ENCODE measurements at regions not wholly inside any gene's neighbourhood (a gene's known extent, or its start where the extent isn't known, plus 50 kb on each side); places are given as distances from the start of the nearest gene placed in this dataset.
"Not testable (repeated sequence)": the region's sequence is repeated elsewhere in the genome, so short reads cannot be mapped to it uniquely, and the experiment has no call there.

DNA sequence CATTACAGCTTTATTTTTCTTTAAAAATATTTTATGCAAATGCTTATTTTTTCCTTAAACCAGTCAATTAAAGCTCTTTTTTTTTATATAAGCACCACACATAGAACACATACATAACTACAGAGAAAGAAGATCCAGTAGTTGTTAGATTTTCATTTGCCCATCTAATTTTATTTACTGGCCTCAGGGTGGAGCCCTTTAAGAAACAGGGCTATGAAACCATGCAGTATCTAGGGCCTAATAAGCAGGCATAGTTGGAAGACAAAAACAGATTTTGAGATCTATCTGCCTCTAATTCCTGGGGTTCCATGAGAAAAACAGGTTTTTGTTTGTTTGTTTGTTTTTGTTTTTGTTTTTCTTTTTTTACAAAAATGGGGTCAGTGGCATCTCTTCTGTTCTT lies 120.6 kb downstream of the BCHE start:
- ChIA-PET CTCF (no interaction called here), POLR2A (no interaction called here)
- Mint-ChIP-seq H3K36me3 (ENCODE audit: low read depth) (no peaks in the 10 kb centered on the region), H3K4me1 (ENCODE audit: low read depth) (no peaks in the 10 kb centered on the region), H3K27me3 (ENCODE audit: low read depth) (no peaks in the 10 kb centered on the region), H3K4me3 (no peak overlapping the region), H3K27ac (no peak overlapping the region), H3K9me3 (ENCODE audit: insufficient read depth) (peaks cover 8% of the 10 kb centered on the region)
- ATAC-seq (no peak), DNase-seq (no peak)

DNA sequence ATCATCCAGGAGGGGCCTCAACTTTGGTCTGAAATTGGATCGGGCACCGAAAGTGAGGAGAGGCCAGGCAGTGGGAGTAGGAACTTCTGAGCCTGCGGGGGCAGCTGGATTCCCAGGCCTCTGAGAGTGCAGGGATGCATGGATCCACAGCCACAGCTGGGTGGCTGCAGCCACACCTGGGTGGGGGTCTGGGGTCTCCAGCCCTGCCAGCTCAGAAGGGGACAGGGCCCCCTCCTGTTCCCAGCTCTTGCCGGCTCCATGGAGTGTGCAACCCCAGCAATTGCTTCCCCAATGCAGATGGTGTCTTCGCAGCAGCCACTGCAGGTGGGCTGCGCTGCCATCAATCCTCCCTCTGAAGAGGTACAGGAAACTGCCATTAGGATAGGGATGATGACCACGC lies 123.7 kb downstream of the BCHE start:
- H3K4me3 Mint-ChIP-seq = no peak overlapping the region
- no peak overlapping the region for H3K27ac Mint-ChIP-seq
- no peaks in the 10 kb centered on the region for H3K36me3 Mint-ChIP-seq (ENCODE audit: low read depth)
- ATAC-seq = no peak
- ChIA-PET CTCF (no interaction called here), POLR2A (no interaction called here)
- peaks cover 8% of the 10 kb centered on the region for H3K9me3 Mint-ChIP-seq (ENCODE audit: insufficient read depth)
- H3K27me3 Mint-ChIP-seq (ENCODE audit: low read depth) = no peaks in the 10 kb centered on the region
- no peaks in the 10 kb centered on the region for H3K4me1 Mint-ChIP-seq (ENCODE audit: low read depth)
- DNase-seq = no peak

DNA sequence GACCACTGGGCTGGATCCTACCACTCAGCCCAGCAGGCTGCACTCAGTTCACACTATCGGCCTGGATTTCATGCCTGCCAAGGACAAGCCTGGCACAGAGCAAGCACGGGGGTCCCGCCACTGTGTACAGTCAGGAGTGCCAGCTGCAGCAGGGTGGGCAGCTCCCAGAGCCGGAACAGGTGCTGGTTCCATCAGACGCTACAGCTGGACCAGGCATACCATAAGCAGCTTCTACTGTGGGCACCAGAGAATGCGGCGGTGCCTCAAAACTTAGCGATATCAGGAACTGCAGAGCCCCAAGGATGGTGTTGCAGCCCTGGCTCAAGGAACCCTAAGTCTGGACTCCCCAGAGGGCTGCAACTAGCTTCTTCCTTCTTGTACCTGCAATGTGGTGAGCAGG lies 124.8 kb downstream of the BCHE start:
- no peaks in the 10 kb centered on the region for H3K27me3 Mint-ChIP-seq (ENCODE audit: low read depth)
- DNase-seq = no peak
- no peaks in the 10 kb centered on the region for H3K4me1 Mint-ChIP-seq (ENCODE audit: low read depth)
- no peak overlapping the region for H3K4me3 Mint-ChIP-seq
- H3K27ac Mint-ChIP-seq = no peak overlapping the region
- peaks cover 8% of the 10 kb centered on the region for H3K9me3 Mint-ChIP-seq (ENCODE audit: insufficient read depth)
- no peaks in the 10 kb centered on the region for H3K36me3 Mint-ChIP-seq (ENCODE audit: low read depth)
- ChIA-PET POLR2A (no interaction called here), CTCF (no interaction called here)
- no peak for ATAC-seq

DNA sequence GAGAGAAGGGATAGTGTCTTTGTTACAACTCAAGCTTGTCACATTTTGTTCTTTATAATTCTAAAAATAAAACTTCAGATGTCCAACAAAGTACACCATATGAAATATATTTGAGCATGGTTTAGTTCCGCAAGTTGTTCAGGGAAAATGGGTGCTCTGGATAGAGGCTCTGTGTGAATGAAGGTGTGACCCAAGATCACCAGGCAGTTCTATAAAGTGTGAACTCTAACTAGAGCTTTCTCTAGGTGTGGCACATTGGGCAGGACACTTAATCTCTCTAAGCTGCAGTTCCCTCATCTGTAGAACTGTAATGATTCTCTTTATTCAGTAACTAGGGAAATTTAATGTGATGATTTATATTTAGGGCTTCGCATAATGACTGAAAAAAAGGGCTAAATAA lies 139.3 kb downstream of the BCHE start:
- DNase-seq (no peak), ATAC-seq (no peak)
- no peak overlapping the region for H3K27ac Mint-ChIP-seq
- H3K27me3 Mint-ChIP-seq (ENCODE audit: low read depth) = no peaks in the 10 kb centered on the region
- ChIA-PET CTCF (no interaction called here), POLR2A (no interaction called here)
- no peaks in the 10 kb centered on the region for H3K36me3 Mint-ChIP-seq (ENCODE audit: low read depth)
- H3K9me3 Mint-ChIP-seq (ENCODE audit: insufficient read depth) = no peaks in the 10 kb centered on the region
- no peak overlapping the region for H3K4me3 Mint-ChIP-seq
- no peaks in the 10 kb centered on the region for H3K4me1 Mint-ChIP-seq (ENCODE audit: low read depth)

DNA sequence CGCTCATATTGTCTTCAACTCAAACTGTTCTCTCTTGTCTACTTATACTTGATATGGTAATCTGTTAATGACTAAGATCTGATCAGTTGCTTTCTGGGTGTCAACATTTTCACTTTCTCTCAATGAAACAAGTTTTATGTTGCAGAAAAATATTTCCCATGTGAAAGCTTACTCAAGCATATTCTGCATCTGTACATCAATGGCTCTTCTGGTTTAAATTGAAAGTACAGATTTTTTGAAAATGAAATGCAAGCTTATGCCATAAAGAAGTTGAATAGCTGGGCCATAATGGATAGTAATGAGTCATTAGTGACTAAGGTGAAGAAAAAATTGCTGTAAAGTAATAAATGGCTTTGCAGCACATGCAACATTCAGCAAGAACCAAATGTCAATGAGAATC lies 140.7 kb downstream of the BCHE start:
- Mint-ChIP-seq H3K27ac (no peak overlapping the region), H3K27me3 (ENCODE audit: low read depth) (no peaks in the 10 kb centered on the region), H3K9me3 (ENCODE audit: insufficient read depth) (no peaks in the 10 kb centered on the region), H3K36me3 (ENCODE audit: low read depth) (no peaks in the 10 kb centered on the region), H3K4me3 (no peak overlapping the region), H3K4me1 (ENCODE audit: low read depth) (no peaks in the 10 kb centered on the region)
- ATAC-seq = no peak
- DNase-seq = no peak
- POLR2A ChIA-PET = no interaction called here
- CTCF ChIA-PET = no interaction called here

DNA sequence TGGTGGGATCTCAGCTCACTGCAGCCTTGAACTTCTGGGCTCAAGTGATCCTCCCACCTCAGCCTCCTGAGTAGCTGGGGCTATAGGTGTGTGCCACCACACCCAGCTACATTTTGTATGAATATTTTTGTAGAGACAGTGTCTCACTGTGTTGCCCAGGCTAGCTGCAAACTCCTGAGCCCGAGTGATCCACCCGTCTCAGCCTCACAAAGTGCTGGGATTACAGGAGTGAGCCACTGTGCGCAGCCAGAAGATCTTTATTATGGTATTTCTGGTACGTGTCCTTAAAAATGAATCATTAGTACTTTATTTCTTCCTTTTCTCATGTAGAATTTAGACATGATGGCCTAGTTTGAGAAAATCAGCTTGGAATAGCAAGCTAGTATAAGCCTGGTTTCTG lies 153.3 kb downstream of the BCHE start:
- no peaks in the 10 kb centered on the region for H3K4me1 Mint-ChIP-seq (ENCODE audit: low read depth)
- ChIA-PET CTCF (no interaction called here), POLR2A (no interaction called here)
- H3K9me3 Mint-ChIP-seq (ENCODE audit: insufficient read depth) = peaks cover 6% of the 10 kb centered on the region
- H3K36me3 Mint-ChIP-seq (ENCODE audit: low read depth) = no peaks in the 10 kb centered on the region
- DNase-seq = no peak
- no peak overlapping the region for H3K27ac Mint-ChIP-seq
- H3K4me3 Mint-ChIP-seq = no peak overlapping the region
- ATAC-seq = no peak
- H3K27me3 Mint-ChIP-seq (ENCODE audit: low read depth) = no peaks in the 10 kb centered on the region

DNA sequence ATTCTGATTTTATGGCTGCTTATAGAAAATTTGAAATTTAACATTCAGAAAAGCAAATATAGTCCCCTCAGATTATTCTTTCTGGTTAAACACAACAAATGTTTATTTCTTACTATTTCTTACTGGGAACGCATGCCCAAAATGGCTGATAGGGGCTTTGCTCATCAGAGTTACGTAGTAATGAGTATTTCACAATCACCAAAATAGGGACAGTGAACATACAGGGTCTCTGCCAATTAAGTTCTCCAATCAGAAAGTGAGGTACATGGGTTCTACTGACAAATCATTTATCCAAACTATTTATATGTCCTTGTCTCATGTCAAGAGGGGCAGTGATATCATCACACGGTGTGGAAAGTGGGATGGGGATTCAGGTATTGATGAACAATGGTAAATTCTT lies 154.5 kb downstream of the BCHE start:
- Mint-ChIP-seq H3K9me3 (ENCODE audit: insufficient read depth) (peaks cover 6% of the 10 kb centered on the region), H3K4me3 (no peak overlapping the region), H3K27ac (no peak overlapping the region), H3K36me3 (ENCODE audit: low read depth) (no peaks in the 10 kb centered on the region), H3K4me1 (ENCODE audit: low read depth) (no peaks in the 10 kb centered on the region), H3K27me3 (ENCODE audit: low read depth) (no peaks in the 10 kb centered on the region)
- ATAC-seq = no peak
- POLR2A ChIA-PET = no interaction called here
- DNase-seq = no peak
- CTCF ChIA-PET = no interaction called here

DNA sequence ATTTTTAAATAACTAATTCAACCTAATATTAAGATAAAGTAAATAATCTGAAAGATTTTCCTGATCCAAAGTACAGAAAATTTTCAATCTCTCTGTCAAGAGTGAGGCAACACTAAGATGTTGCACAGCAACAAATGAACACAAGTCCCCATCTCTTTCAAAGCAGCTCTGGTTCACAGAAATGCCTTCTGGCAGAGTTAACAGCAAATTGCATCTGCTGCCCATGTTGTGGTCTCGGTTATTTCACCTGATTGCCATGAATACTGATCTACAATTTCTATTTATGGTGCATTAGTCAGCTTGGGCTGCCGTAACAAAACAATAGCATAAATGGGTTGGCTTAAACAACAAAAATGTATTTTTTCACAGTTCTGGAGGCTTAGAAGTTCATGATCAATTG lies 167.3 kb downstream of the BCHE start:
- DNase-seq (no peak), ATAC-seq (no peak)
- POLR2A ChIA-PET = no interaction called here
- Mint-ChIP-seq H3K9me3 (ENCODE audit: insufficient read depth) (peaks cover 8% of the 10 kb centered on the region), H3K27ac (no peak overlapping the region), H3K27me3 (ENCODE audit: low read depth) (no peaks in the 10 kb centered on the region), H3K4me1 (ENCODE audit: low read depth) (no peaks in the 10 kb centered on the region), H3K4me3 (no peak overlapping the region), H3K36me3 (ENCODE audit: low read depth) (no peaks in the 10 kb centered on the region)
- CTCF ChIA-PET = no interaction called here

DNA sequence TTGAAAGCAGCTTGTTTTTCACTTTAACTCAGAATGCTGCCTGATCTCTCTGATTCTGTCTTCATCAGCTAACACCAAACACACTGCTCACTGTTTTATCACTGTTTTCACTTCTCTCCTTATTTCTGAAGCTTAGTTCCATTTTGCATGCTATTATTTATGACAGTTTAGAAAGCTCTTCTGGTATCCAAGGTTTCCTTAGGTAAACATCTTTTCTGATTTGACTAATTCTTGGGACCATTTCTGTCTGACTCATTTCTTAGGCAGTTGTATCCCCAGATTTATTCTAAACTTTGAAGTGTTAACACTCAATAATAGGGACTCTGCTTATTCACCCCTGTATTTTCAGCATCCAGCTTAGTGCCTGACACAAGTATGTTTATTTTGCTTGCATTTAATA lies 167.7 kb downstream of the BCHE start:
- H3K27me3 Mint-ChIP-seq (ENCODE audit: low read depth) = no peaks in the 10 kb centered on the region
- no peaks in the 10 kb centered on the region for H3K36me3 Mint-ChIP-seq (ENCODE audit: low read depth)
- ATAC-seq (no peak), DNase-seq (no peak)
- no peaks in the 10 kb centered on the region for H3K4me1 Mint-ChIP-seq (ENCODE audit: low read depth)
- CTCF ChIA-PET = no interaction called here
- POLR2A ChIA-PET = no interaction called here
- peaks cover 3% of the 10 kb centered on the region for H3K9me3 Mint-ChIP-seq (ENCODE audit: insufficient read depth)
- no peak overlapping the region for H3K4me3 Mint-ChIP-seq
- H3K27ac Mint-ChIP-seq = no peak overlapping the region

DNA sequence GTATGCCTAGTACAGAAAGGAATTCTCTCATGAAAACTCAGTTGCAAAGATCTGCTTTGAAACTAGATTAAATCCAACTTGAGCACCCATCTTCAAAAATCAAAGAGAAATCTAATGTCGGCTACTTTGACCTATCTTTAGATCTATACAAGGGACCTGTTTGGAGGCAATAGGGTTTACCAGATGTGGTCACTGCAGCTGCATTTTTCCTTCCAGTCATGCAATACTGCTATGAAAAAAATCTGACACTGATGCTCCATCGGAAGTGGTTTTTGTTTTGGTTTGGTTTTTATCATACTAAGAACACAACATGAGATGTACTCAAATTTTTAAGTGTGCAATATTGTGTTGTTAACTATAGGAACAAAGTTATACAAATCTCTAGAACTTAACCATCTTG lies 169.5 kb downstream of the BCHE start:
- DNase-seq (no peak), ATAC-seq (no peak)
- H3K36me3 Mint-ChIP-seq (ENCODE audit: low read depth) = no peaks in the 10 kb centered on the region
- no peak overlapping the region for H3K27ac Mint-ChIP-seq
- no peak overlapping the region for H3K4me3 Mint-ChIP-seq
- H3K9me3 Mint-ChIP-seq (ENCODE audit: insufficient read depth) = no peaks in the 10 kb centered on the region
- no peaks in the 10 kb centered on the region for H3K4me1 Mint-ChIP-seq (ENCODE audit: low read depth)
- ChIA-PET CTCF (no interaction called here), POLR2A (no interaction called here)
- H3K27me3 Mint-ChIP-seq (ENCODE audit: low read depth) = no peaks in the 10 kb centered on the region

DNA sequence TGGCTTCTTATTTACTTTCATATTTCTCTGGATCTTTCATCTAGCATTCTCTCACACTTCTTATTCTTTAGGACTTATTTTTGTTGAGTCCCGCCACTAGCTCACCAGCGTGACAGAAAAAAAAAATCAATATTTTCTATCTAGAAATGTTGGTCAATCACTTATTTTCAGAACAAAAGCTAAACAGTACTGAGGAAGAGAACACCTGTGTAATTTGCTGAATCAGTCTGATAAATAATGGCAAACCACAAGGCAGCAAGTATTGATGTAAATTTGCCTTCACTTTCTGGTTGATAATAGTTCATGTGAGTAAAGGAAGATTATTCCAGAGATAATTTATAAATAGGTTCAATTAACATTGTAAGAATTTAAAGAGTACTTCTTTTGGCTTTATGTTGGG lies 179.2 kb downstream of the BCHE start:
- H3K4me3 Mint-ChIP-seq = no peak overlapping the region
- no peaks in the 10 kb centered on the region for H3K36me3 Mint-ChIP-seq (ENCODE audit: low read depth)
- ChIA-PET POLR2A (no interaction called here), CTCF (no interaction called here)
- no peak overlapping the region for H3K27ac Mint-ChIP-seq
- H3K9me3 Mint-ChIP-seq (ENCODE audit: insufficient read depth) = peaks cover 19% of the 10 kb centered on the region
- no peaks in the 10 kb centered on the region for H3K4me1 Mint-ChIP-seq (ENCODE audit: low read depth)
- ATAC-seq (no peak), DNase-seq (no peak)
- no peaks in the 10 kb centered on the region for H3K27me3 Mint-ChIP-seq (ENCODE audit: low read depth)

DNA sequence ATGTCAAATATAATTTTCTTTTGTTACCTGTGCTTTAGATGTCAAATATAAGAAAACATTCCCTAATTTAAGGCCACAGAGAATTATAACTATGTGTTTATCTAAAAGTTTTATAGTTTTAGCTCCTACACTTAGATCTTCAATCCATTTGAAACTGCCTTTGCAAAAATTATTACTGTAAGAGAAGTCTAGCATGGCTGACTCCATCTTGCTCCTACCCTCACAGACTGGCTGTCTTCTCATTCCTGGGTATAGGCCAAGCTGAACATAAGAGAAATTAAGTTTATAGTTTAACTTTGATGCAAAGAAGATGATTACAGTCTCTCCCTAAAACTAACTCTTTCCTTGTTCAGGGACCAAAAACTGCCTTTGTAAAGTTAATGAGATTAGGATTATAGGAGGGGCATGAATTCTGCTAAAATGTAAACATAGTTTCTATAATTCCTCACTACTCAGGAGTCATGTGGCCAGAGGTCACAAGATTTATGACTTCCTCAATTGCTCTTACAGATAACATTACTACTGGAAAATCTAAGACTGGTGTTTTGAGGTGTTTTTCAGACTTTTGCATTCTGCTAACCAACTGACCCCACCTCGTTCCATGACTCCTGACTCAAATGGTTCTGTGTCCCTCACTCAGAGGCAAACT lies 184.0 kb downstream of the BCHE start:
- no peak overlapping the region for H3K4me3 Mint-ChIP-seq
- ChIA-PET CTCF (no interaction called here), POLR2A (no interaction called here)
- no peak for ATAC-seq
- no peaks in the 10 kb centered on the region for H3K4me1 Mint-ChIP-seq (ENCODE audit: low read depth)
- no peak overlapping the region for H3K27ac Mint-ChIP-seq
- peaks cover 8% of the 10 kb centered on the region for H3K9me3 Mint-ChIP-seq (ENCODE audit: insufficient read depth)
- no peaks in the 10 kb centered on the region for H3K27me3 Mint-ChIP-seq (ENCODE audit: low read depth)
- no peak for DNase-seq
- H3K36me3 Mint-ChIP-seq (ENCODE audit: low read depth) = no peaks in the 10 kb centered on the region

DNA sequence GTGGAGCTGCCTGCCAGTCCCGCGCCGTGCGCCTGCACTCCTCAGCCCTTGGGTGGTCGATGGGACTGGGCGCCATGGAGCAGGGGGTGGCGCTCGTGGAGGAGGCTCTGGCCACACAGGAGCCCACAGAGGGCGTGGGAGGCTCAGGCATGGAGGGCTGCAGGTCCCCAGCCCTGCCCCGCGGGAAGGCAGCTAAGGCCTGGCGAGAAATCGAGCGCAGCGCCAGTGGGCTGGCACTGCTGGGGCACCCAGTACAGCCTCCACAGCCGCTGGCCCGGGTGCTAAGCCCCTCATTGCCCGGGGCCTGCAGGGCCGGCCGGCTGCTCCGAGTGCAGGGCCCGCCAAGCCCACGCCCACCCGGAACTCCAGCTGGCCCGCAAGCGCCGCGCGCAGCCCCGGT lies 187.9 kb downstream of the BCHE start:
- DNase-seq; H3K27ac Mint-ChIP-seq; CTCF ChIA-PET; POLR2A ChIA-PET; ATAC-seq; H3K36me3 Mint-ChIP-seq (ENCODE audit: low read depth); H3K4me1 Mint-ChIP-seq (ENCODE audit: low read depth); H3K4me3 Mint-ChIP-seq; H3K9me3 Mint-ChIP-seq (ENCODE audit: insufficient read depth); H3K27me3 Mint-ChIP-seq (ENCODE audit: low read depth): not testable (repeated sequence)

All from activated CD8-positive, alpha-beta T cell treated with anti-CD3 and anti-CD28 coated beads, Interleukin-2, amount 10 ng/mL, durations not matched to agents 7 days and 5 days (primary cell).